ENCODE measurements at regions not wholly inside any gene's neighbourhood (a gene's known extent, or its start where the extent isn't known, plus 50 kb on each side); places are given as distances from the start of the nearest gene placed in this dataset.

- TF ChIP-seq CTCF (IDR thresholded peaks at IDR 0.05) = no peak
- TF ChIP-seq POLR2A (IDR thresholded peaks at IDR 0.05) = no peak
Observed at GRCh38 chr6:106785298-106785697, 155.9 kb downstream of the QRSL1 start.
